ENCODE measurements at regions not wholly inside any gene's neighbourhood (a gene's known extent, or its start where the extent isn't known, plus 50 kb on each side); places are given as distances from the start of the nearest gene placed in this dataset.

DNA sequence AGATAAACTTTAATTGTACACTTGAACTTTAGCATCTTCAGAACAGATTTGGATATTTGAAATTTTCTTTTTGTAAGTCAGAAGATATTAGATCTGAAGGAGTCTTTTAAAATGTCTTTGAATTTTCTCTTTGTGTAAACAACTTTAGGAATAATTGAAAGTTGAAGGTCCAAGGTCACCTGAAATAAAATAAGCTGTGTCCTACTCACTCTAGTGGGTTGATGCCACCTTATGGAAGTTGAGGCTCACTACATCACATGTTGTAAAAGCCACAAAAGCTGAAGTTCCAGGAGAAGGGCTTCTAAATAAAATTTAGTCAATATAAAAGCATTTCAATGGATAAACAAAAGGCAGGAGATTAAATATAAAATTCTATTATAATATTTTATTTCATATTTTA, 122.0 kb upstream of the ATXN7L3B start:
- no peak overlapping the region for H3K4me2 ChIP-seq (ENCODE audit: low read length)
- H3K36me3 ChIP-seq (ENCODE audit: insufficient read depth, low read length), result no peaks in the 10 kb centered on the region
- H3F3A ChIP-seq (ENCODE audit: insufficient read depth, low read length, poor library complexity, severe bottlenecking), result no peaks in the 10 kb centered on the region
- H3K9me3 ChIP-seq (ENCODE audit: low read length), result no peaks in the 10 kb centered on the region
- no peaks in the 10 kb centered on the region for H4K20me1 ChIP-seq (ENCODE audit: insufficient read depth)
- no peak overlapping the region for H2AFZ ChIP-seq (ENCODE audit: low read depth, low read length)
- no peaks in the 10 kb centered on the region for H3K9me2 ChIP-seq (ENCODE audit: insufficient read depth, low read length)
- H3K9ac ChIP-seq (ENCODE audit: low read length), result no peak overlapping the region
- H3K27ac ChIP-seq (ENCODE audit: low read length), result no peak overlapping the region
- H3K4me3 ChIP-seq (ENCODE audit: low read length), result no peak overlapping the region
- TF ChIP-seq SMC3 (conservative IDR thresholded peaks at IDR 0.05; ENCODE audit: poor library complexity), result peak; percentile 75
- TF ChIP-seq RAD21 (conservative IDR thresholded peaks at IDR 0.05), result peak; percentile 78
- TF ChIP-seq, protein P1, sequence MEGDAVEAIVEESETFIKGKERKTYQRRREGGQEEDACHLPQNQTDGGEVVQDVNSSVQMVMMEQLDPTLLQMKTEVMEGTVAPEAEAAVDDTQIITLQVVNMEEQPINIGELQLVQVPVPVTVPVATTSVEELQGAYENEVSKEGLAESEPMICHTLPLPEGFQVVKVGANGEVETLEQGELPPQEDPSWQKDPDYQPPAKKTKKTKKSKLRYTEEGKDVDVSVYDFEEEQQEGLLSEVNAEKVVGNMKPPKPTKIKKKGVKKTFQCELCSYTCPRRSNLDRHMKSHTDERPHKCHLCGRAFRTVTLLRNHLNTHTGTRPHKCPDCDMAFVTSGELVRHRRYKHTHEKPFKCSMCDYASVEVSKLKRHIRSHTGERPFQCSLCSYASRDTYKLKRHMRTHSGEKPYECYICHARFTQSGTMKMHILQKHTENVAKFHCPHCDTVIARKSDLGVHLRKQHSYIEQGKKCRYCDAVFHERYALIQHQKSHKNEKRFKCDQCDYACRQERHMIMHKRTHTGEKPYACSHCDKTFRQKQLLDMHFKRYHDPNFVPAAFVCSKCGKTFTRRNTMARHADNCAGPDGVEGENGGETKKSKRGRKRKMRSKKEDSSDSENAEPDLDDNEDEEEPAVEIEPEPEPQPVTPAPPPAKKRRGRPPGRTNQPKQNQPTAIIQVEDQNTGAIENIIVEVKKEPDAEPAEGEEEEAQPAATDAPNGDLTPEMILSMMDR (IDR thresholded peaks at IDR 0.05; ENCODE audit: poor library complexity, severe bottlenecking), result peak; percentile 72
- no peak for TF ChIP-seq MXI1 (conservative IDR thresholded peaks at IDR 0.05; ENCODE audit: poor library complexity, severe bottlenecking)
- no peaks in the 10 kb centered on the region for H3K27me3 ChIP-seq (ENCODE audit: insufficient read depth, low read depth, low read length)
- no peaks in the 10 kb centered on the region for H3K79me2 ChIP-seq (replicated peaks; ENCODE audit: insufficient read depth, low read length)

DNA sequence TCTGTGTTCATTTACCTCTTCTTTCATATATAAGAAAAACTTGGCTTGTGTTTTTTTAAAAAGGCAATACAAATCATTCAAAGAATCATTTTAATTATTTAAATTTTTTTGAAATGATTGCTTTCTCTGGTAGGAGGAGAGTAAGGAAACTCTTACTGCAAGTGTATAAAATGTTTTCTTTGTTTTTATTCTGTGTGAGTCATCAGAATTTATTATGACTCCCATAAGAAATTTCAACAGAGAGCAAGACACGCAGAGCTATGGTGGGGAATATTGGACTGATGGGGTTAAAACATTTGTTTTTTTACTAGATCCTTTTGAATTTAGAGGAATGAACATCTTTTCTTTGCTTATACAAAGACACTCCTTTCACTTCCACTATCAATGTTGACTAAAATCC, 119.1 kb upstream of the ATXN7L3B start:
- no peak for TF ChIP-seq SMC3 (conservative IDR thresholded peaks at IDR 0.05; ENCODE audit: poor library complexity)
- no peak for TF ChIP-seq POLR2AphosphoS5 (IDR thresholded peaks at IDR 0.05)
- TF ChIP-seq, protein P2, sequence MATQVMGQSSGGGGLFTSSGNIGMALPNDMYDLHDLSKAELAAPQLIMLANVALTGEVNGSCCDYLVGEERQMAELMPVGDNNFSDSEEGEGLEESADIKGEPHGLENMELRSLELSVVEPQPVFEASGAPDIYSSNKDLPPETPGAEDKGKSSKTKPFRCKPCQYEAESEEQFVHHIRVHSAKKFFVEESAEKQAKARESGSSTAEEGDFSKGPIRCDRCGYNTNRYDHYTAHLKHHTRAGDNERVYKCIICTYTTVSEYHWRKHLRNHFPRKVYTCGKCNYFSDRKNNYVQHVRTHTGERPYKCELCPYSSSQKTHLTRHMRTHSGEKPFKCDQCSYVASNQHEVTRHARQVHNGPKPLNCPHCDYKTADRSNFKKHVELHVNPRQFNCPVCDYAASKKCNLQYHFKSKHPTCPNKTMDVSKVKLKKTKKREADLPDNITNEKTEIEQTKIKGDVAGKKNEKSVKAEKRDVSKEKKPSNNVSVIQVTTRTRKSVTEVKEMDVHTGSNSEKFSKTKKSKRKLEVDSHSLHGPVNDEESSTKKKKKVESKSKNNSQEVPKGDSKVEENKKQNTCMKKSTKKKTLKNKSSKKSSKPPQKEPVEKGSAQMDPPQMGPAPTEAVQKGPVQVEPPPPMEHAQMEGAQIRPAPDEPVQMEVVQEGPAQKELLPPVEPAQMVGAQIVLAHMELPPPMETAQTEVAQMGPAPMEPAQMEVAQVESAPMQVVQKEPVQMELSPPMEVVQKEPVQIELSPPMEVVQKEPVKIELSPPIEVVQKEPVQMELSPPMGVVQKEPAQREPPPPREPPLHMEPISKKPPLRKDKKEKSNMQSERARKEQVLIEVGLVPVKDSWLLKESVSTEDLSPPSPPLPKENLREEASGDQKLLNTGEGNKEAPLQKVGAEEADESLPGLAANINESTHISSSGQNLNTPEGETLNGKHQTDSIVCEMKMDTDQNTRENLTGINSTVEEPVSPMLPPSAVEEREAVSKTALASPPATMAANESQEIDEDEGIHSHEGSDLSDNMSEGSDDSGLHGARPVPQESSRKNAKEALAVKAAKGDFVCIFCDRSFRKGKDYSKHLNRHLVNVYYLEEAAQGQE (IDR thresholded peaks at IDR 0.05; ENCODE audit: borderline replicate concordance), result no peak
- no peak for TF ChIP-seq RAD21 (conservative IDR thresholded peaks at IDR 0.05)
- TF ChIP-seq, protein P1 (IDR thresholded peaks at IDR 0.05; ENCODE audit: poor library complexity, severe bottlenecking), result no peak
- TF ChIP-seq EP300 (conservative IDR thresholded peaks at IDR 0.05; ENCODE audit: poor library complexity, severe bottlenecking), result no peak
- Histone ChIP-seq H3K9me3 (ENCODE audit: low read length) (no peaks in the 10 kb centered on the region), H3K9me2 (ENCODE audit: insufficient read depth, low read length) (no peaks in the 10 kb centered on the region), H3K4me3 (ENCODE audit: low read length) (no peak overlapping the region), H3K36me3 (ENCODE audit: insufficient read depth, low read length) (no peaks in the 10 kb centered on the region), H4K20me1 (ENCODE audit: insufficient read depth) (no peaks in the 10 kb centered on the region), H2AFZ (ENCODE audit: low read depth, low read length) (no peak overlapping the region), H3K27me3 (ENCODE audit: insufficient read depth, low read depth, low read length) (no peaks in the 10 kb centered on the region), H3K27ac (ENCODE audit: low read length) (no peak overlapping the region), H3F3A (ENCODE audit: insufficient read depth, low read length, poor library complexity, severe bottlenecking) (no peaks in the 10 kb centered on the region), H3K4me2 (ENCODE audit: low read length) (no peak overlapping the region), H3K79me2 (replicated peaks; ENCODE audit: insufficient read depth, low read length) (no peaks in the 10 kb centered on the region), H3K9ac (ENCODE audit: low read length) (no peak overlapping the region)

Measured in neural cell (in vitro differentiated cells).